ENCODE measurements at regions not wholly inside any gene's neighbourhood (a gene's known extent, or its start where the extent isn't known, plus 50 kb on each side); places are given as distances from the start of the nearest gene placed in this dataset.

- TF ChIP-seq POLR2AphosphoS5 (IDR thresholded peaks at IDR 0.05; ENCODE audit: low read depth, low read length), result no peak
- no peak for TF ChIP-seq TAF1 (IDR thresholded peaks at IDR 0.05; ENCODE audit: borderline replicate concordance, low read depth, low read length)
- no peak for TF ChIP-seq POLR2A (IDR thresholded peaks at IDR 0.05; ENCODE audit: low read depth, low read length)
Observed at GRCh38 chr7:106773721-106774120, 91.4 kb upstream of the PIK3CG start.
